Lower leg skin (tissue), 3 donors: ENCODE measurements at regions not wholly inside any gene's neighbourhood (a gene's known extent, or its start where the extent isn't known, plus 50 kb on each side); places are given as distances from the start of the nearest gene placed in this dataset.

ENCODE experiments used
- CTCF ChIP-seq, 3 donors: fragments of 450-650 bp; IDR thresholded peaks; one replicate each; pipeline ENCODE4 v1.5.1; 2016; ENCODE audit warnings: antibody characterized with exemption in 3 of 3, mild to moderate bottlenecking in 3 of 3, moderate library complexity in 2 of 3
- POLR2A ChIP-seq, 2 donors: fragments of 450-650 bp; IDR thresholded peaks; one replicate each; pipeline ENCODE4 v1.6.1; 2016 to 2017; ENCODE audit warnings: antibody characterized with exemption in 2 of 2, mild to moderate bottlenecking in 1 of 2, moderate library complexity in 1 of 2

GRCh38 chr2:16101196-16101595 lies 160.8 kb downstream of the MYCN start:
- no peak for TF ChIP-seq CTCF (IDR thresholded peaks at IDR 0.05)
- TF ChIP-seq POLR2A (IDR thresholded peaks at IDR 0.05) = no peak
